WERI-Rb-1 (cell line): ENCODE measurements at regions not wholly inside any gene's neighbourhood (a gene's known extent, or its start where the extent isn't known, plus 50 kb on each side); places are given as distances from the start of the nearest gene placed in this dataset.

Experiments
- DNase-seq: peaks from one replicate; pipeline ENCODE4 v3.0.0-alpha.2; 2020
- H3K27ac ChIP-seq: fragments of 250-450 bp; sonication (Bioruptor Pico); 2 replicates; pipeline ENCODE4 v1.5.1; 2020; ENCODE audit warnings: mild to moderate bottlenecking, moderate library complexity
- H3K27me3 ChIP-seq: fragments of 250-450 bp; sonication (Bioruptor Pico); 2 replicates; pipeline ENCODE4 v1.5.1; 2021; ENCODE audit warnings: mild to moderate bottlenecking, low read depth, moderate library complexity; ENCODE audit not compliant: insufficient read depth, severe bottlenecking
- H3K36me3 ChIP-seq: fragments of 250-450 bp; sonication (Bioruptor Pico); 2 replicates; pipeline ENCODE4 v1.5.1; 2020; ENCODE audit warnings: mild to moderate bottlenecking, moderate library complexity
- H3K4me3 ChIP-seq: 2 replicates; pipeline ENCODE4 v1.5.1; 2011; ENCODE audit warnings: low read depth, mild to moderate bottlenecking, control low read depth, low read length
- H3K9me3 ChIP-seq: fragments of 250-450 bp; sonication (Bioruptor Pico); 2 replicates; pipeline ENCODE4 v1.5.1; 2021; ENCODE audit warnings: mild to moderate bottlenecking, moderate library complexity; ENCODE audit not compliant: severe bottlenecking
- CTCF ChIP-seq: IDR thresholded peaks from 2 replicates; pipeline ENCODE4 v1.5.1; 2011; ENCODE audit warnings: low read depth, mild to moderate bottlenecking, control low read depth, inconsistent platforms, low read length

DNA sequence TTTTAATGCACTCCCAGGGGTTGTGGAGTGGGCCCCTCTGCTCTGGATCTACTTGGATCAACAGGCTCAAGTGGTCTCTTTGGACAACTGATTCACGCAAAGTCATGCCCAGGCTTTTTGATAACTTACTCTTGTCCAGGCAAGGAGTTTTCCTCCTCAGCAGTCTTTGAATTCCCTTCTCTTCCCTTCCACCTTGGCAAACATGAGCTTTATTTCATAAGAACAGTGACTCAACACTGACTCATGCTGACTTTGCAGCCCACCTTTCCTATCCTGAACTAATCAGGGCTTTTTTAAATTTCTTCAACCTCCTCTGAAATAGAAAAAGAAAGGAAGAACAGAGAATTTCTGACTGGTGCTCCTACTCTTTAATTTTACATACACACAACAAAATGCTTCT is 132.1 kb upstream of the LDB2 start:
- H3K36me3 ChIP-seq = no peaks in the 10 kb centered on the region
- H3K9me3 ChIP-seq = no peaks in the 10 kb centered on the region
- TF ChIP-seq CTCF = no peak
- peaks cover 29% of the 10 kb centered on the region for H3K27me3 ChIP-seq
- DNase-seq = no peak
- H3K27ac ChIP-seq = no peak overlapping the region
- no peak overlapping the region for H3K4me3 ChIP-seq

DNA sequence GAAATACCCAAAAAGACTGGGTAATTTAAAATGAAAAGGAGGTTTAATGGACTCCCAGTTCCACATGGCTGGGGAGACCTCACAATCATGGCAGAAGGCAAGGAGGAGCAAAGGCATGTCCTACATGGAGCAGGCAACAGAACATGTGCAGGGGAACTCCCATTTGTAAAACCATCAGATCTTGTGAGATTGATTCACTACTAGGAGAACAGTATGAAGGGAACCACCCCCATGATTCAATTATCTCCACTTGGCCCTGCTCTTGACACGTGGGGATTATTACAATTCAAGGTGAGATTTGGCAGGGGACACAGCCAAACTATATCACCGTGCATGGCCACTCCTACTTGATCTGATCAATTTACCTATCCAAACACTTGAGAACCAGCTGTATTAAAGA is 131.5 kb upstream of the LDB2 start:
- no peaks in the 10 kb centered on the region for H3K9me3 ChIP-seq
- H3K27me3 ChIP-seq = peaks cover 30% of the 10 kb centered on the region
- no peak overlapping the region for H3K4me3 ChIP-seq
- no peak for TF ChIP-seq CTCF
- no peaks in the 10 kb centered on the region for H3K36me3 ChIP-seq
- no peak for DNase-seq
- no peak overlapping the region for H3K27ac ChIP-seq

GRCh38 chr4:17029432-17029831 is 131.0 kb upstream of the LDB2 start:
- H3K4me3 ChIP-seq = no peak overlapping the region
- DNase-seq = no peak
- H3K36me3 ChIP-seq = no peaks in the 10 kb centered on the region
- peaks cover 34% of the 10 kb centered on the region for H3K27me3 ChIP-seq
- no peaks in the 10 kb centered on the region for H3K9me3 ChIP-seq
- TF ChIP-seq CTCF = no peak
- H3K27ac ChIP-seq = no peak overlapping the region

DNA sequence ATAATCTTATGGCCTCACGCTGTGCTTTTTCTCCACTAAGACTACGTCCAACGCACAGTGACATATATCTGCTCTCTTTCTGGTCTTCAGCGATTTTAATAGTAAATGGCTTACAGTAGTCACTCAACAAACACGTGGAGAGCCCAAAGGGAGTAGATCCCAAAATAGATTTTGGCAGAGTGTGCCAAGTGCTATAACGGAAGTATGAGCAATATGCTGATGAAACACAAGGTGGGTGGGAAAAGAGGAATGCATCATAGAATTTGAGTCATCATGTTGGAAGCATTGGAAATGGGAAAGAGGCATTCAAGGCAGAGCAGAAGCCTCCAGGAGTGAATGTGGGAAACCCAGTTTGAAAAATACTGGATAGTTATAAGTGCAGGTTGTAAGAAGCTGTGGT is 129.1 kb upstream of the LDB2 start:
- Histone ChIP-seq H3K4me3 (no peak overlapping the region), H3K9me3 (no peaks in the 10 kb centered on the region), H3K27ac (no peak overlapping the region), H3K27me3 (peaks cover 22% of the 10 kb centered on the region), H3K36me3 (no peaks in the 10 kb centered on the region)
- no peak for TF ChIP-seq CTCF
- DNase-seq = no peak

DNA sequence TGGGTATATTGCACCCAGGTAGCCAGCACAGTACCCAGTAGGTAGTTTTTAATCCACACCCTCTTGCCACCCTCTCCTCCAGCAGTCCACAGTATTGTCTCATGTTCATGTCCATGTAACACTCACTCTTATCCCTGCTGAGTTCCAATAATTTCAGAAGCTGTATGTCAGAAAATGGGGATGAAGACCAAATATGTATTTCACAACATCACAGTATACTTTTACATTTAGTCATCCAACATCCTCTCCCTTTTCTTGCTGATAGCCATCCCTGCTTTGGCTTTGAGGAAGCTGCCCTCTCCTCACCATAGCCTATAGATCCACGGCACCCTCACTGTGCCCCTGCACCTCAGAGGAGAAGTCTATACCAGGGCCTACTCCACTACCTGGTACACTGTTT is 126.0 kb upstream of the LDB2 start:
- H3K4me3 ChIP-seq = no peak overlapping the region
- TF ChIP-seq CTCF = no peak
- H3K27ac ChIP-seq = no peak overlapping the region
- DNase-seq = no peak
- H3K36me3 ChIP-seq = no peaks in the 10 kb centered on the region
- H3K27me3 ChIP-seq = peaks cover 22% of the 10 kb centered on the region
- no peaks in the 10 kb centered on the region for H3K9me3 ChIP-seq

GRCh38 chr4:17020901-17021300 is 122.5 kb upstream of the LDB2 start:
- H3K27me3 ChIP-seq = peaks cover 16% of the 10 kb centered on the region
- no peak for TF ChIP-seq CTCF
- H3K27ac ChIP-seq = no peak overlapping the region
- H3K4me3 ChIP-seq = no peak overlapping the region
- no peak for DNase-seq
- H3K9me3 ChIP-seq = no peaks in the 10 kb centered on the region
- H3K36me3 ChIP-seq = no peaks in the 10 kb centered on the region
